Karpas-422 (cell line): ENCODE measurements at regions not wholly inside any gene's neighbourhood (a gene's known extent, or its start where the extent isn't known, plus 50 kb on each side); places are given as distances from the start of the nearest gene placed in this dataset.
"Not testable (repeated sequence)": the region's sequence is repeated elsewhere in the genome, so short reads cannot be mapped to it uniquely, and the experiment has no call there.

Source experiments
- DNase-seq: peaks from one replicate; pipeline ENCODE4 v3.0.0-alpha.2; 2015
- H2AFZ ChIP-seq: fragments of 200-600 bp; sonication (generic); 2 replicates; pipeline ENCODE4 v1.6.1; 2014; ENCODE audit warnings: antibody characterized with exemption, low read length, mixed read lengths
- H3K27ac ChIP-seq: fragments of 200-600 bp; sonication (generic); 2 replicates; pipeline ENCODE4 v1.5.1; 2014; ENCODE audit warnings: mild to moderate bottlenecking, low read length, moderate library complexity
- H3K27me3 ChIP-seq: fragments of 200-600 bp; sonication (generic); 2 replicates; pipeline ENCODE4 v1.6.1; 2014; ENCODE audit warnings: low read length, mixed read lengths
- H3K36me3 ChIP-seq: fragments of 200-600 bp; sonication (generic); 2 replicates; pipeline ENCODE4 v1.6.1; 2014; ENCODE audit warnings: low read length, mixed read lengths; ENCODE audit not compliant: insufficient read depth
- H3K4me1 ChIP-seq: fragments of 200-600 bp; sonication (generic); 2 replicates; pipeline ENCODE4 v1.6.1; 2014; ENCODE audit warnings: mild to moderate bottlenecking, low read length, mixed read lengths
- H3K4me2 ChIP-seq: fragments of 200-600 bp; sonication (generic); 2 replicates; pipeline ENCODE4 v1.6.1; 2014; ENCODE audit warnings: low read length, low read depth, mild to moderate bottlenecking; ENCODE audit not compliant: poor library complexity, severe bottlenecking
- H3K4me3 ChIP-seq: fragments of 200-600 bp; sonication (generic); 2 replicates; pipeline ENCODE4 v1.5.1; 2014; ENCODE audit warnings: mild to moderate bottlenecking, antibody characterized with exemption, low read length, mixed read lengths
- H3K79me2 ChIP-seq: fragments of 200-600 bp; sonication (generic); 2 replicates; pipeline ENCODE4 v1.6.1; 2014; ENCODE audit warnings: mild to moderate bottlenecking, low read length, mixed read lengths
- H3K9ac ChIP-seq: fragments of 200-600 bp; sonication (generic); 2 replicates; pipeline ENCODE4 v1.6.0; 2014; ENCODE audit warnings: low read length
- H3K9me2 ChIP-seq: fragments of 200-600 bp; sonication (generic), shearing (Covaris generic); replicated peaks from 2 replicates; pipeline ENCODE4 v1.6.0; 2014; ENCODE audit warnings: mild to moderate bottlenecking, low read length, moderate library complexity; ENCODE audit not compliant: insufficient read depth
- H3K9me3 ChIP-seq: fragments of 300-700, 200-600 bp; sonication (generic); 2 replicates; pipeline ENCODE4 v1.6.1; 2014; ENCODE audit warnings: low read length, mixed read lengths
- H4K20me1 ChIP-seq: fragments of 200-600 bp; sonication (generic); 2 replicates; pipeline ENCODE4 v1.6.1; 2014; ENCODE audit warnings: mild to moderate bottlenecking, antibody characterized with exemption, low read length, low read depth; ENCODE audit not compliant: insufficient read depth

- H2AFZ ChIP-seq, result no peak overlapping the region
- no peaks in the 10 kb centered on the region for H3K27me3 ChIP-seq
- H3K79me2 ChIP-seq, result no peaks in the 10 kb centered on the region
- H3K9me2 ChIP-seq, result no peaks in the 10 kb centered on the region
- no peaks in the 10 kb centered on the region; the same call in 1 of the 2 replicates for H3K9me3 ChIP-seq
- H3K4me1 ChIP-seq, result no peaks in the 10 kb centered on the region
- no peak overlapping the region for H3K9ac ChIP-seq
- no peaks in the 10 kb centered on the region for H4K20me1 ChIP-seq
- no peak overlapping the region for H3K4me2 ChIP-seq
- H3K27ac ChIP-seq, result no peak overlapping the region
- H3K4me3 ChIP-seq, result no peak overlapping the region
- no peaks in the 10 kb centered on the region for H3K36me3 ChIP-seq
- DNase-seq, result no peak
These were observed 276.2 kb upstream of the KLF3 start for GRCh38 chr4:38387819-38388218.

- not testable (repeated sequence) for H3K4me2 ChIP-seq, H3K27ac ChIP-seq, H3K4me1 ChIP-seq, H3K9ac ChIP-seq, DNase-seq, H3K9me3 ChIP-seq, H3K27me3 ChIP-seq, H3K36me3 ChIP-seq, H2AFZ ChIP-seq, H3K4me3 ChIP-seq, H4K20me1 ChIP-seq, H3K79me2 ChIP-seq, H3K9me2 ChIP-seq
These were observed 275.1 kb upstream of the KLF3 start for GRCh38 chr4:38388907-38389306.

GRCh38 chr4:38390969-38391545 is 272.9 kb upstream of the KLF3 start:
- H2AFZ ChIP-seq, result no peak overlapping the region
- H3K4me3 ChIP-seq, result no peak overlapping the region
- H3K27me3 ChIP-seq, result no peaks in the 10 kb centered on the region
- no peak for DNase-seq
- no peaks in the 10 kb centered on the region for H4K20me1 ChIP-seq
- no peaks in the 10 kb centered on the region for H3K9me2 ChIP-seq
- no peak overlapping the region for H3K27ac ChIP-seq
- no peaks in the 10 kb centered on the region for H3K36me3 ChIP-seq
- H3K9me3 ChIP-seq, result no peaks in the 10 kb centered on the region; the same call in 1 of the 2 replicates
- H3K4me1 ChIP-seq, result no peaks in the 10 kb centered on the region
- H3K9ac ChIP-seq, result no peak overlapping the region
- no peaks in the 10 kb centered on the region for H3K79me2 ChIP-seq
- H3K4me2 ChIP-seq, result no peak overlapping the region

GRCh38 chr4:38392223-38392855 is 271.7 kb upstream of the KLF3 start:
- Histone ChIP-seq H3K4me1 (no peaks in the 10 kb centered on the region), H3K27ac (no peak overlapping the region), H3K27me3 (no peaks in the 10 kb centered on the region), H4K20me1 (no peaks in the 10 kb centered on the region), H3K36me3 (no peaks in the 10 kb centered on the region), H3K9ac (no peak overlapping the region), H3K4me3 (no peak overlapping the region), H3K9me2 (no peaks in the 10 kb centered on the region), H3K79me2 (no peaks in the 10 kb centered on the region), H3K4me2 (no peak overlapping the region), H2AFZ (no peak overlapping the region), H3K9me3 (no peaks in the 10 kb centered on the region; the same call in 1 of the 2 replicates)
- DNase-seq, result no peak

- no peaks in the 10 kb centered on the region for H3K79me2 ChIP-seq
- no peaks in the 10 kb centered on the region for H3K27me3 ChIP-seq
- no peaks in the 10 kb centered on the region for H3K36me3 ChIP-seq
- no peaks in the 10 kb centered on the region for H3K9me2 ChIP-seq
- H3K4me1 ChIP-seq, result no peaks in the 10 kb centered on the region
- no peak overlapping the region for H3K4me3 ChIP-seq
- no peaks in the 10 kb centered on the region for H4K20me1 ChIP-seq
- H3K9me3 ChIP-seq, result no peaks in the 10 kb centered on the region
- no peak for DNase-seq
- H3K4me2 ChIP-seq, result no peak overlapping the region
- no peak overlapping the region for H3K27ac ChIP-seq
- H2AFZ ChIP-seq, result no peak overlapping the region
- no peak overlapping the region for H3K9ac ChIP-seq
These were observed 267.9 kb upstream of the KLF3 start for GRCh38 chr4:38396091-38396490.

- Histone ChIP-seq H4K20me1 (no peaks in the 10 kb centered on the region), H3K4me2 (no peak overlapping the region), H3K9me3 (no peaks in the 10 kb centered on the region), H3K9ac (no peak overlapping the region), H3K4me3 (no peak overlapping the region), H3K4me1 (no peaks in the 10 kb centered on the region), H2AFZ (no peak overlapping the region), H3K36me3 (no peaks in the 10 kb centered on the region), H3K27me3 (no peaks in the 10 kb centered on the region), H3K79me2 (no peaks in the 10 kb centered on the region), H3K27ac (no peak overlapping the region), H3K9me2 (no peaks in the 10 kb centered on the region)
- no peak for DNase-seq
These were observed 267.0 kb upstream of the KLF3 start for GRCh38 chr4:38396845-38397547.

- no peaks in the 10 kb centered on the region for H3K36me3 ChIP-seq
- H3K79me2 ChIP-seq, result no peaks in the 10 kb centered on the region
- no peak overlapping the region for H3K27ac ChIP-seq
- no peak overlapping the region for H3K4me2 ChIP-seq
- no peaks in the 10 kb centered on the region for H3K9me3 ChIP-seq
- no peaks in the 10 kb centered on the region for H3K9me2 ChIP-seq
- no peak overlapping the region for H2AFZ ChIP-seq
- H3K4me3 ChIP-seq, result no peak overlapping the region
- no peak for DNase-seq
- no peak overlapping the region for H3K9ac ChIP-seq
- no peaks in the 10 kb centered on the region for H3K4me1 ChIP-seq
- H4K20me1 ChIP-seq, result no peaks in the 10 kb centered on the region
- H3K27me3 ChIP-seq, result no peaks in the 10 kb centered on the region
These were observed 263.1 kb upstream of the KLF3 start for GRCh38 chr4:38400946-38401345.

- no peak overlapping the region for H3K4me3 ChIP-seq
- H3K79me2 ChIP-seq, result no peaks in the 10 kb centered on the region
- H3K9me3 ChIP-seq, result no peaks in the 10 kb centered on the region
- no peak overlapping the region for H3K9ac ChIP-seq
- H3K36me3 ChIP-seq, result no peaks in the 10 kb centered on the region
- H3K9me2 ChIP-seq, result no peaks in the 10 kb centered on the region
- H3K4me2 ChIP-seq, result no peak overlapping the region
- no peaks in the 10 kb centered on the region for H4K20me1 ChIP-seq
- H3K4me1 ChIP-seq, result no peaks in the 10 kb centered on the region
- H2AFZ ChIP-seq, result no peak overlapping the region
- H3K27ac ChIP-seq, result no peak overlapping the region
- no peak for DNase-seq
- no peaks in the 10 kb centered on the region for H3K27me3 ChIP-seq
These were observed 257.8 kb upstream of the KLF3 start for GRCh38 chr4:38406243-38406642.
